ENCODE measurements at regions not wholly inside any gene's neighbourhood (a gene's known extent, or its start where the extent isn't known, plus 50 kb on each side); places are given as distances from the start of the nearest gene placed in this dataset.
A peak's percentile ranks its signal among the peaks of the same experiment; 100 is the strongest.

GRCh38 chr9:129252937-129253802, 75.1 kb upstream of the IER5L start:
- DNase-seq: no peak

GRCh38 chr9:129250786-129251185, 72.7 kb upstream of the IER5L start:
- no peak for DNase-seq

GRCh38 chr9:129247285-129248153, 69.5 kb upstream of the IER5L start:
- DNase-seq: no peak

GRCh38 chr9:129245276-129245675, 67.2 kb upstream of the IER5L start:
- DNase-seq: no peak

GRCh38 chr9:129242971-129243561, 65.0 kb upstream of the IER5L start:
- DNase-seq: no peak

- DNase-seq: no peak
These were observed 64.3 kb upstream of the IER5L start for GRCh38 chr9:129242191-129242941.

GRCh38 chr9:129241725-129242124, 63.7 kb upstream of the IER5L start:
- DNase-seq: no peak

DNA sequence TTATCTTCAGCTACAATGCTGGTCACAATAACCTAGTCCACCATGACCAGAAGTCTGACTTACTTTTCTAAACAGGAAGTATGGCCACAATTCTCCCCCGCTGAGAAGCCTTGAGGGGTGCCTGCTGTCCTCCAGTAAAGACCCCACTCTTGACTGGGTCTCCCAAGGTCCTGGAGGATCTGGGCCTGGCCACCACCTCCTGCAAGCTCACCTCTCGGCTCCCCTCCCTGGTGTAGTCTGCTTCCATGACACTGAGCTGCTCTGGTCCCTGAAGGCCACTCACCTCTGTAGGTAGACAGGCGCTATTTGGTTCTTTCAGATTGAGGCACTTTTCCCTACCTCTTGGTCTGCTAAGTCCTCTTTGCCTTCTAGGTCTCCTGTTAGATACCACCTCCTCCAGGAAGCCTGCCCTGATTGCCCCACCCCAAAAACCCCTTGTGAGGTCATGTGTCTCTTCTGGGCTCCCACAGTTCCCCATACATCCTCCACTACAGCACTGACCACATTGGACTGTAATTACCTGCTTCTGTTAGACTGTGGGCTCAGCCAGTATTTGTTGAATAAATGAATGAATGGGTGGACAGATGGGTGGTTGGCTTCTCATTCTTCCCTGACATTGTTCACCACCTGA, 62.6 kb upstream of the IER5L start:
- no peak for DNase-seq

DNA sequence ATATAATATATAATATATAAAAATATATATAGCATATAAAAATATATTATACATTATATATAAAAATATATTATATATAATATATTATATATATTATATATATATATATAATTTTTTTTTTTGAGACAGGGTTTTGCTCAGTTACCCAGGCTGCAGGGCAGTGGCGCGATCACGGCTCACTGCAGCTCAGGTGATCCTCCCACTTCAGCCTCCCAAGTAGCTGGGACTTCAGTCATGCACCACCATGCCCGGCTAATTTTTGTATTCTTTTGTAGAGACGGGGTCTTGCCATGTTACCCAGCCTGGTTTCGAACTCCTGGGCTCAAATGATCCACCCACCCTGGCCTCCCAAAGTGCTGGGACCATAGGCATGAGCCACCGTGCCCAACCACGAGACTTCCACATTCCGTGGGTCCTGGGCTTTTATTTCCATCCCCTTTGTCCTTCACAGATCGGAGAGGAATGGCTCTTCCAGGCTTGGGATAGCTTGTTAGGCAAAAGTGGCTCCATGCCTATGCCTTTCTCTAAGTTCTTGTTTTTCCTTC, 62.0 kb upstream of the IER5L start:
- no peak for DNase-seq

- DNase-seq: no peak
These were observed 59.7 kb upstream of the IER5L start for GRCh38 chr9:129237803-129238202.

DNA sequence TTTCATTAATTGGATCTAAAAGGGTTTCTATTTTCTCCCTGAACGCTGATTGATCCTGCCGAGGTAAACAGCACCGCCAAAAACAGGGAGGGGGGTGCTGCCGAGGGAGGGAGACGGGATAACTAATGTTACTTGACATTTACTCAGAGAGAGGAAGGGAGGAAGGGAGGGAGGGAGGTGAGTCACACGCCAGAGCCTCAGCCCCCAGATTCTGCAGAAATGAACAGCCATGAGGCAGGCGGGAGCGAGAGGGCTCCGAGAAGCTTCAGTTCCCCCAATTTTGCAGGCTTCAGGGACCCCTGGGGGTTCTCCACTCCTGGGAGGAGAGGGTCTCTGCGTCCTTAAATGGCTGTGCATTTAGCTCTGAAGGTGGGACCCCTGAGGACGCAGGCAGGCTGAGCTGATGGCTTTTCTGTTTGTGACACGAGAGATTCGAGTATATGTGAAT, 59.1 kb upstream of the IER5L start:
- DNase-seq: peak; percentile 67 to 78

DNA sequence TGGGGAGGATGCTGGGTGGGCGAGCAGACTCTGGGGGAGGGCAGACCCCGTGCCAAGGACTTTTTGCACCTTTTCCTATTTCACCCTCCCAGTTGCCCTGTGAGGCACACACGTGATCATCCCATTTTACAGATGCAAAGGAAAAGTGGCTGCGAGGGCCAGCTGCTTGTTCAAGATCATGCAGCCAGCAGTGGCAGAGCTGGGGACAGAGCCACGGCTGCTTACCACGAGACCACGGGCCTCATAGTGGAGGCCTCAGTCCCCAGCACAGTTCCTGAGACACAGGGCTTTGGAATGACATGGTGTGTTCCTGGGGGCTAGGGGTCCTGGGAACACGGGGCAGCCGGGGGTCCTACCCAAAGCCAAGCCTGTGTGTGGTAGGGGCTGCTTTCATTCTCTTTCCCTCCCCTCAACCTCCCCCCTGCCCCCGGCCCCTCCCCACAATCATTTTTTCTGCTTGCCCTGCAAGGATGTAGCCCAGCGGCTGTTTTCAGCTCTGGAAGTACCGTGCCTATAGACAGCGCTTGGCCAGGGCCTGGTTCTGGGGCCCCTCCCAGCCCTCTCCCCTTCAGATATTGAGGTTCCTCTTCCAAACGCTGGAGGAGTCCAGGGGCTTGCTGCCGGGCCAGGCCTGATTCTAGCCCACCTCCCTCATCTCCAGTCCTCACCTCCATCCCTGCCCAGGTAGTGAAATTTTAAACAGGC, 58.5 kb upstream of the IER5L start:
- peak in 1 of 2 donors; percentile 8 for DNase-seq

- peak; percentile 33 to 46 for DNase-seq
These were observed 57.9 kb upstream of the IER5L start for GRCh38 chr9:129235931-129236331.

DNA sequence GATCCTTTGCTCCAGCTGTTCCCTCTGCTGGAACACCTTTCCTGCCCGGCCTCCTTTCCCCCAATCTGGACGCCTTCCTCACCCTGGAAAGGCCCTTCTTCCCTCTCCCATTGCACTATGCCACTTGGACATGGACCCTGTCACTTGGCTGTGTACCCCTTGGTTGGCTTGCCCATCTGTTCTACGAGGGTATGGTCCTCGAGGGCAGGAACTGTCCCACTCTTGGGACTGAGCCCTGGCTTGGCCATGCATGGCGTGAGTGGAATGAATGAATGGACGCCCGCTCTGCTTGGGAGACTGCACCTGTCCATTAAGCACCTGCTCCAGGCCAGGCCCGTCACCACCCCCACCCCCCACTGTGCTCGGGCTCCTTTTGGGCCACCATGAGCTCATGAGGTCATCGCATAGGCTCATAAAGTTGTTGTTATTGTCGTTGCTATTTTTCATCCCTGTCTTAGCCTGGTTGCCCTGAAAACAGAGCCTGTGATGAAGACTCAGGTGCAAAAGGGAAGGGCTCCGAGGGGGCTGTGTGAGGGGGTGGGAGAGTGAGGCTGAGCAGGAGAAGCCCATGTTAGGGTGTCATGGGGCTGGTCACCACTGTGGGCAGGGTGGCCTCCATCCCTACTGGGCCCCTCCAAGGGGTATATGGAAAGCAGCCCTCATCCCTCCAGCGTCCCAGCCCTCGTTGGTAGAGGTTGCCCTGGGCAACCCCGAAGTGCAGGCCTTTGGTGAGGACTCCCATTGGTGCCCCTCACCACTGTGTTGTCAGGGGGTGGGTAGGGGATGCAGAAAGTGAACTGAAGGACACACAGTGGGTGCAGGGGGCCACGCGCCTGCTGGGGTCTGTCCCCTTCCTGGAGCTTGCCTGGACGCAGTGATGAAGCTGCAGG, 57.2 kb upstream of the IER5L start:
- no peak for DNase-seq

- DNase-seq: no peak
These were observed 56.4 kb upstream of the IER5L start for GRCh38 chr9:129234491-129234890.

DNA sequence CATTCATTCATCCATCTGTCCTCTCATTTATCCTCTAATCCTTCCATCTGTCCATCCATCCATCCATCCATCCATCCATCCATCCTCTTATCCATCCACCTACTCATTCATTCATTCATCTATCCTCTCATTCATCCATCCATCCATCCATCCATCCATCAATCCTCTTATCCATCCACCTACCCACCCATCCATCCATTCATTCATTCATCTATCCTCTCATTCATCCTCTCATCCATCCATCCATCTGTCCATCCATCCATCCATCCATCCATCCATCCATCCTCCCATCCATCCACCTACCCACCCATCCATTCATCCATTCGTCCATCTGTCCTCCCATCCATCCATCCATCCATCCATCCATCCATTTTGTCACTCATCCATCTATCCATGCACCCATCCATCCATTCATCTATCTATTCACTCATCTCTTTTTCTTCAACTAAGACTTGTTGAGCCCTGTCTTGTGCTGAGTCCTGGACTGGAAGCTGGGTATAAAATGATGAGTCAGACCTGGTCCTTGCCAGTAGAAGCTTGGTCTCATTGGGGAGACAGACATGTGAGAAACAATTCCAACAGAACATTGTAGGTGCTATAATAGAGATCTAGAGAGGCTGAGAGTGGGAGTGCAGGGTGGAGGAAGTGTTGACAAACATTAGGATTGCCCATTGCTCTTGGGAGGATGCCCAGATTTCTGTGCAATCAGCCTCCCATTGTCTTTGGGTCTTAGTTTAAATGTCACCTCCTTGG, 55.0 kb upstream of the IER5L start:
- no peak for DNase-seq

DNA sequence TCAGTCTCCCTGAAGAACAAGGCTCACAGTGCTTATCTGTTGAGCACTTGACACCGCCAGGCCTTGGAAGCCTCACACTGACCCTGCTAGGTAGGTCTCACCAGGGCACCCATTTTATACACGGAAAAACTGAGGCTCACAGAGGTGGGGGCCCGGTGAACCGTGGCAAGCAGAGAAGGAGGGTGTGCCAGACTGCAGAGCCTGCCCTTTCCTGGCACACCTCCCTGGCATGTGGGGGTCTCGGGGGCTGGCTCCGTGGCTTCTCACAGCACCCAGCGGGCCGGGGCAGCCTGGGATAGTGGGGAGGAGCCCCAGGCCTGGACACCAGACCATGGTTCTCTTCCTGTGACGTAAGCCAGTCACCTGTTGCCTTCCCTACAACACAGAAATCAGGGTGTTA, 53.7 kb upstream of the IER5L start:
- no peak for DNase-seq

- DNase-seq: no peak
These were observed 53.1 kb upstream of the IER5L start for GRCh38 chr9:129231022-129231739.

DNA sequence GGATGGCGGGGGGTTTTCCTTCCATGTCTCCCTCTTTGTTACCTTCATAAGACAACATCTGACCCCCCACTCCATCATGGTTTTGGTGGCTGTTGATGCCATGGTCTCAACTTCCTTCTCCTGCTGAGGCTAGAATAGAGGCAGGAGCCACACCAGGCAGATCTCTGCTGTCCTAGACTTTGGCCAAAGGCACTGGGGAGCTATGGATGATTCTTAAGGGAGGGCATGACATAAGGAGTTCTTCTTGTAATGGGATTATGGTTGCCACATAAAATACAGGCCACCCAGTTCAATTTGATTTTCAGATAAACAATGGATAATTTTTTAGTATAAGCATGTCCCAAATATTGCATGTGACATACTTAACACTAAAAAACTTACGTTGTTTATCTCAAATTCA, 52.2 kb upstream of the IER5L start:
- DNase-seq: no peak
